ENCODE measurements at regions not wholly inside any gene's neighbourhood (a gene's known extent, or its start where the extent isn't known, plus 50 kb on each side); places are given as distances from the start of the nearest gene placed in this dataset.

DNA sequence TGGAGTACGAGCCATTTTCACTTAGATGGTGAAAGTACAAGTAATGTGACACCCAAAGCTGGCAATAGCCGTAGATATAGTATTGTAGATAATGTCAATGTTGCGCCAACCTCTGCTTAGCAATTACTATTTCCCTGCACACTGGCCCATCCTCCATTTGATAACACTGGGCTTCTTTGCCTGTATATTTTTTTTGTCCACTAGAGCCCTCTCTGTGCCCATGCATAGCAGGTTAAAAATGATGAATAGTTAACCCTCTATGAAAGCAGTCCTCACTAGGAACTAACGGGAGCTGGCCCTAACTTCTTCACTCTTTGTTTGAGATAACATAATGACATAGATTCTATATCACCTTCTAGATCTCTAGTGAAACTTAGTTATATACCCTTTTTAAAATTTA lies 416.8 kb downstream of the TUSC1 start (continued):
- TF ChIP-seq, protein P1, sequence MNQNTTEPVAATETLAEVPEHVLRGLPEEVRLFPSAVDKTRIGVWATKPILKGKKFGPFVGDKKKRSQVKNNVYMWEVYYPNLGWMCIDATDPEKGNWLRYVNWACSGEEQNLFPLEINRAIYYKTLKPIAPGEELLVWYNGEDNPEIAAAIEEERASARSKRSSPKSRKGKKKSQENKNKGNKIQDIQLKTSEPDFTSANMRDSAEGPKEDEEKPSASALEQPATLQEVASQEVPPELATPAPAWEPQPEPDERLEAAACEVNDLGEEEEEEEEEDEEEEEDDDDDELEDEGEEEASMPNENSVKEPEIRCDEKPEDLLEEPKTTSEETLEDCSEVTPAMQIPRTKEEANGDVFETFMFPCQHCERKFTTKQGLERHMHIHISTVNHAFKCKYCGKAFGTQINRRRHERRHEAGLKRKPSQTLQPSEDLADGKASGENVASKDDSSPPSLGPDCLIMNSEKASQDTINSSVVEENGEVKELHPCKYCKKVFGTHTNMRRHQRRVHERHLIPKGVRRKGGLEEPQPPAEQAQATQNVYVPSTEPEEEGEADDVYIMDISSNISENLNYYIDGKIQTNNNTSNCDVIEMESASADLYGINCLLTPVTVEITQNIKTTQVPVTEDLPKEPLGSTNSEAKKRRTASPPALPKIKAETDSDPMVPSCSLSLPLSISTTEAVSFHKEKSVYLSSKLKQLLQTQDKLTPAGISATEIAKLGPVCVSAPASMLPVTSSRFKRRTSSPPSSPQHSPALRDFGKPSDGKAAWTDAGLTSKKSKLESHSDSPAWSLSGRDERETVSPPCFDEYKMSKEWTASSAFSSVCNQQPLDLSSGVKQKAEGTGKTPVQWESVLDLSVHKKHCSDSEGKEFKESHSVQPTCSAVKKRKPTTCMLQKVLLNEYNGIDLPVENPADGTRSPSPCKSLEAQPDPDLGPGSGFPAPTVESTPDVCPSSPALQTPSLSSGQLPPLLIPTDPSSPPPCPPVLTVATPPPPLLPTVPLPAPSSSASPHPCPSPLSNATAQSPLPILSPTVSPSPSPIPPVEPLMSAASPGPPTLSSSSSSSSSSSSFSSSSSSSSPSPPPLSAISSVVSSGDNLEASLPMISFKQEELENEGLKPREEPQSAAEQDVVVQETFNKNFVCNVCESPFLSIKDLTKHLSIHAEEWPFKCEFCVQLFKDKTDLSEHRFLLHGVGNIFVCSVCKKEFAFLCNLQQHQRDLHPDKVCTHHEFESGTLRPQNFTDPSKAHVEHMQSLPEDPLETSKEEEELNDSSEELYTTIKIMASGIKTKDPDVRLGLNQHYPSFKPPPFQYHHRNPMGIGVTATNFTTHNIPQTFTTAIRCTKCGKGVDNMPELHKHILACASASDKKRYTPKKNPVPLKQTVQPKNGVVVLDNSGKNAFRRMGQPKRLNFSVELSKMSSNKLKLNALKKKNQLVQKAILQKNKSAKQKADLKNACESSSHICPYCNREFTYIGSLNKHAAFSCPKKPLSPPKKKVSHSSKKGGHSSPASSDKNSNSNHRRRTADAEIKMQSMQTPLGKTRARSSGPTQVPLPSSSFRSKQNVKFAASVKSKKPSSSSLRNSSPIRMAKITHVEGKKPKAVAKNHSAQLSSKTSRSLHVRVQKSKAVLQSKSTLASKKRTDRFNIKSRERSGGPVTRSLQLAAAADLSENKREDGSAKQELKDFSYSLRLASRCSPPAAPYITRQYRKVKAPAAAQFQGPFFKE (tag by site-specific recombination; IDR thresholded peaks at IDR 0.05; ENCODE audit: borderline replicate concordance): no peak
- no peak for TF ChIP-seq ZNF292 (tag by site-specific recombination; IDR thresholded peaks at IDR 0.05; ENCODE audit: borderline replicate concordance, low read depth)
- no peak for TF ChIP-seq ZNF626 (tag by site-specific recombination; IDR thresholded peaks at IDR 0.05)
- TF ChIP-seq, protein P2, sequence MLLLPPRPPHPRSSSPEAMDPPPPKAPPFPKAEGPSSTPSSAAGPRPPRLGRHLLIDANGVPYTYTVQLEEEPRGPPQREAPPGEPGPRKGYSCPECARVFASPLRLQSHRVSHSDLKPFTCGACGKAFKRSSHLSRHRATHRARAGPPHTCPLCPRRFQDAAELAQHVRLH (tag by site-specific recombination; IDR thresholded peaks at IDR 0.05): no peak
- TF ChIP-seq, protein P3, sequence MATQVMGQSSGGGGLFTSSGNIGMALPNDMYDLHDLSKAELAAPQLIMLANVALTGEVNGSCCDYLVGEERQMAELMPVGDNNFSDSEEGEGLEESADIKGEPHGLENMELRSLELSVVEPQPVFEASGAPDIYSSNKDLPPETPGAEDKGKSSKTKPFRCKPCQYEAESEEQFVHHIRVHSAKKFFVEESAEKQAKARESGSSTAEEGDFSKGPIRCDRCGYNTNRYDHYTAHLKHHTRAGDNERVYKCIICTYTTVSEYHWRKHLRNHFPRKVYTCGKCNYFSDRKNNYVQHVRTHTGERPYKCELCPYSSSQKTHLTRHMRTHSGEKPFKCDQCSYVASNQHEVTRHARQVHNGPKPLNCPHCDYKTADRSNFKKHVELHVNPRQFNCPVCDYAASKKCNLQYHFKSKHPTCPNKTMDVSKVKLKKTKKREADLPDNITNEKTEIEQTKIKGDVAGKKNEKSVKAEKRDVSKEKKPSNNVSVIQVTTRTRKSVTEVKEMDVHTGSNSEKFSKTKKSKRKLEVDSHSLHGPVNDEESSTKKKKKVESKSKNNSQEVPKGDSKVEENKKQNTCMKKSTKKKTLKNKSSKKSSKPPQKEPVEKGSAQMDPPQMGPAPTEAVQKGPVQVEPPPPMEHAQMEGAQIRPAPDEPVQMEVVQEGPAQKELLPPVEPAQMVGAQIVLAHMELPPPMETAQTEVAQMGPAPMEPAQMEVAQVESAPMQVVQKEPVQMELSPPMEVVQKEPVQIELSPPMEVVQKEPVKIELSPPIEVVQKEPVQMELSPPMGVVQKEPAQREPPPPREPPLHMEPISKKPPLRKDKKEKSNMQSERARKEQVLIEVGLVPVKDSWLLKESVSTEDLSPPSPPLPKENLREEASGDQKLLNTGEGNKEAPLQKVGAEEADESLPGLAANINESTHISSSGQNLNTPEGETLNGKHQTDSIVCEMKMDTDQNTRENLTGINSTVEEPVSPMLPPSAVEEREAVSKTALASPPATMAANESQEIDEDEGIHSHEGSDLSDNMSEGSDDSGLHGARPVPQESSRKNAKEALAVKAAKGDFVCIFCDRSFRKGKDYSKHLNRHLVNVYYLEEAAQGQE (tag by site-specific recombination; IDR thresholded peaks at IDR 0.05): no peak
- TF ChIP-seq, protein P4, sequence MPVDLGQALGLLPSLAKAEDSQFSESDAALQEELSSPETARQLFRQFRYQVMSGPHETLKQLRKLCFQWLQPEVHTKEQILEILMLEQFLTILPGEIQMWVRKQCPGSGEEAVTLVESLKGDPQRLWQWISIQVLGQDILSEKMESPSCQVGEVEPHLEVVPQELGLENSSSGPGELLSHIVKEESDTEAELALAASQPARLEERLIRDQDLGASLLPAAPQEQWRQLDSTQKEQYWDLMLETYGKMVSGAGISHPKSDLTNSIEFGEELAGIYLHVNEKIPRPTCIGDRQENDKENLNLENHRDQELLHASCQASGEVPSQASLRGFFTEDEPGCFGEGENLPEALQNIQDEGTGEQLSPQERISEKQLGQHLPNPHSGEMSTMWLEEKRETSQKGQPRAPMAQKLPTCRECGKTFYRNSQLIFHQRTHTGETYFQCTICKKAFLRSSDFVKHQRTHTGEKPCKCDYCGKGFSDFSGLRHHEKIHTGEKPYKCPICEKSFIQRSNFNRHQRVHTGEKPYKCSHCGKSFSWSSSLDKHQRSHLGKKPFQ (tag by site-specific recombination; IDR thresholded peaks at IDR 0.05): no peak

DNA sequence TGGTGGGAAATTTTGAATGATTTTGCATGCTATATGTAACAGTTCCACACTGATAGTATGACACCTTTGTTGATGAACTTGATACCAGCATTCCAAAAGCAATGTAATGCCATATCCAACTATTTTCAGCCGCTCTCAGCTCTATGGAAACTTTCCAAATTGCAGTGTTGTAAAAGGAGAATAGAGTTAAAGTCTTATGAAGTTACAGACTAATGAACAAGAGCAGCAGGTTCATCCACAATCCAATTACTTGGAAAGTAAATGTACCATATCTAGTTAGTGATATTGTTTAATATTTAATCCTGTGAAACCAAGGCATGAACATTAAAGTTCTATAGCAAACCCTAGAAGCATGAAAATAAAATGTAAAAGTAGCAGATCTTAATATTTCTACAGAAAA lies 418.2 kb downstream of the TUSC1 start:
- Histone ChIP-seq H3K36me3 (ENCODE audit: control insufficient read depth in 2 of 2, insufficient read depth in 1 of 2, low read length in 2 of 2) (no peaks in the 10 kb centered on the region), H3K4me1 (ENCODE audit: control insufficient read depth, insufficient read depth, low read length) (no peaks in the 10 kb centered on the region), H3K4me3 (ENCODE audit: low read depth, low read length) (no peak overlapping the region), H3K27ac (ENCODE audit: extremely low read depth, low read depth, low read length) (no peak overlapping the region), H3K9me3 (ENCODE audit: control insufficient read depth, insufficient read depth, low read depth, low read length) (no peaks in the 10 kb centered on the region)
- ChIA-PET POLR2A (no interaction called here), CTCF (no interaction called here)
- TF ChIP-seq ZNF404 (tag by site-specific recombination; IDR thresholded peaks at IDR 0.05) (no peak), ZNF341 (tag by site-specific recombination; IDR thresholded peaks at IDR 0.05; ENCODE audit: low read depth) (no peak), IKZF3 (tag by site-specific recombination; IDR thresholded peaks at IDR 0.05) (no peak), ZNF157 (tag by site-specific recombination; IDR thresholded peaks at IDR 0.05) (no peak), ZNF114 (tag by site-specific recombination; IDR thresholded peaks at IDR 0.05) (no peak), ZNF561 (tag by site-specific recombination; IDR thresholded peaks at IDR 0.05; ENCODE audit: borderline replicate concordance) (no peak), HOXC10 (CRISPR knock-in tag; IDR thresholded peaks at IDR 0.05) (no peak), HOXD13 (CRISPR knock-in tag; IDR thresholded peaks at IDR 0.05; ENCODE audit: borderline replicate concordance) (no peak), ZNF610 (tag by site-specific recombination; IDR thresholded peaks at IDR 0.05; ENCODE audit: borderline replicate concordance) (no peak), ZNF214 (tag by site-specific recombination; IDR thresholded peaks at IDR 0.05; ENCODE audit: borderline replicate concordance) (no peak)

Data from HEK293 (cell line).